IPS DF 6.9 (cell line): ENCODE measurements at regions not wholly inside any gene's neighbourhood (a gene's known extent, or its start where the extent isn't known, plus 50 kb on each side); places are given as distances from the start of the nearest gene placed in this dataset.
"Not testable (repeated sequence)": the region's sequence is repeated elsewhere in the genome, so short reads cannot be mapped to it uniquely, and the experiment has no call there.

Source experiments
- DNase-seq: peaks from one replicate; pipeline ENCODE4 v3.0.0-alpha.2; 2013; ENCODE audit warnings: low read depth, low spot score
- H3K27ac ChIP-seq: one replicate; pipeline ENCODE4 v1.5.1; 2013; ENCODE audit warnings: low read length, control low read depth
- H3K27me3 ChIP-seq: 2 replicates; pipeline ENCODE4 v1.6.1; 2013; ENCODE audit warnings: mild to moderate bottlenecking, low read length; ENCODE audit not compliant: control insufficient read depth, insufficient read depth
- H3K36me3 ChIP-seq: 2 replicates; pipeline ENCODE4 v1.6.1; 2013; ENCODE audit warnings: low read length; ENCODE audit not compliant: control insufficient read depth, insufficient read depth
- H3K4me1 ChIP-seq: 2 replicates; pipeline ENCODE4 v1.6.1; 2013; ENCODE audit warnings: low read length; ENCODE audit not compliant: control insufficient read depth, insufficient read depth
- H3K4me3 ChIP-seq: 2 replicates; pipeline ENCODE4 v1.5.1; 2013; ENCODE audit warnings: mild to moderate bottlenecking, low read length
- H3K9me3 ChIP-seq: 2 replicates; pipeline ENCODE4 v1.6.1; 2013; ENCODE audit warnings: low read length, inconsistent platforms; ENCODE audit not compliant: control insufficient read depth, insufficient read depth
- WGBS: extraction: QIAGEN DNeasy Blood & Tissue Kit; methylation state at CpG from one replicate; pipeline ENCODE4 v1.1.7; 2013; ENCODE audit warnings: mixed read lengths, missing lambda C conversion rate; ENCODE audit not compliant: insufficient read length, insufficient coverage; 5-methylcytosine and 5-hydroxymethylcytosine counted together

GRCh38 chr10:37496061-37496460 is 361.3 kb downstream of the ZNF248 start:
- Histone ChIP-seq H3K27me3 (no peaks in the 10 kb centered on the region), H3K9me3 (peaks cover 1% of the 10 kb centered on the region; the same call in 1 of the 2 replicates), H3K4me3 (no peak overlapping the region), H3K4me1 (no peaks in the 10 kb centered on the region), H3K27ac (no peak overlapping the region), H3K36me3 (no peaks in the 10 kb centered on the region)
- whole genome bisulfite sequencing: no CpG with 5 or more reads among the region's 3 CpGs
- no peak for DNase-seq

- no peak for DNase-seq
These were observed 362.0 kb downstream of the ZNF248 start for GRCh38 chr10:37495415-37495814.

GRCh38 chr10:37493185-37493796 is 364.1 kb downstream of the ZNF248 start:
- not testable (repeated sequence) for H3K27ac ChIP-seq, DNase-seq, H3K4me3 ChIP-seq, H3K4me1 ChIP-seq, H3K27me3 ChIP-seq, H3K36me3 ChIP-seq, H3K9me3 ChIP-seq
- WGBS: no CpG with 5 or more reads among the region's 3 CpGs

More at GRCh38 chr10:37495415-37495814, 362.0 kb downstream of the ZNF248 start:
- H3K4me3 ChIP-seq: no peak overlapping the region
- no peaks in the 10 kb centered on the region for H3K36me3 ChIP-seq
- WGBS: no CpG with 5 or more reads among the region's 1 CpG
- H3K9me3 ChIP-seq: peaks cover 1% of the 10 kb centered on the region; the same call in 1 of the 2 replicates
- no peaks in the 10 kb centered on the region for H3K27me3 ChIP-seq
- no peaks in the 10 kb centered on the region for H3K4me1 ChIP-seq
- H3K27ac ChIP-seq: no peak overlapping the region

GRCh38 chr10:37490266-37490665 is 364.9 kb downstream of the ANKRD30A start:
- no peaks in the 10 kb centered on the region for H3K27me3 ChIP-seq
- H3K27ac ChIP-seq: no peak overlapping the region
- no peak for DNase-seq
- WGBS: no CpG with 5 or more reads among the region's 4 CpGs
- H3K36me3 ChIP-seq: no peaks in the 10 kb centered on the region
- H3K4me3 ChIP-seq: no peak overlapping the region
- H3K4me1 ChIP-seq: no peaks in the 10 kb centered on the region
- peaks cover 1% of the 10 kb centered on the region; the same call in 1 of the 2 replicates for H3K9me3 ChIP-seq

GRCh38 chr10:37489658-37490003 is 364.2 kb downstream of the ANKRD30A start:
- Histone ChIP-seq H3K9me3 (peaks cover 1% of the 10 kb centered on the region; the same call in 1 of the 2 replicates), H3K4me1 (no peaks in the 10 kb centered on the region), H3K4me3 (no peak overlapping the region), H3K27ac (no peak overlapping the region), H3K36me3 (no peaks in the 10 kb centered on the region), H3K27me3 (no peaks in the 10 kb centered on the region)
- WGBS: no CpG with 5 or more reads among the region's 1 CpG
- no peak for DNase-seq

GRCh38 chr10:37488792-37489657 is 363.6 kb downstream of the ANKRD30A start:
- no CpG with 5 or more reads among the region's 10 CpGs for WGBS
- Histone ChIP-seq H3K36me3 (no peaks in the 10 kb centered on the region), H3K4me3 (no peak overlapping the region), H3K4me1 (no peaks in the 10 kb centered on the region), H3K27me3 (no peaks in the 10 kb centered on the region), H3K9me3 (peaks cover 1% of the 10 kb centered on the region; the same call in 1 of the 2 replicates), H3K27ac (no peak overlapping the region)
- DNase-seq: no peak

GRCh38 chr10:37480596-37480995 is 355.2 kb downstream of the ANKRD30A start:
- not testable (repeated sequence) for DNase-seq, H3K4me1 ChIP-seq, H3K36me3 ChIP-seq, H3K4me3 ChIP-seq, H3K27me3 ChIP-seq, H3K27ac ChIP-seq, H3K9me3 ChIP-seq
- no CpG with 5 or more reads among the region's 5 CpGs for WGBS

- no peaks in the 10 kb centered on the region for H3K36me3 ChIP-seq
- no peaks in the 10 kb centered on the region for H3K4me1 ChIP-seq
- H3K4me3 ChIP-seq: no peak overlapping the region
- DNase-seq: no peak
- no peaks in the 10 kb centered on the region for H3K27me3 ChIP-seq
- H3K9me3 ChIP-seq: peaks cover 3% of the 10 kb centered on the region
- no peak overlapping the region for H3K27ac ChIP-seq
- WGBS: no CpG with 5 or more reads among the region's 7 CpGs
These were observed 354.1 kb downstream of the ANKRD30A start for GRCh38 chr10:37479469-37479868.

GRCh38 chr10:37478381-37478780 is 353.0 kb downstream of the ANKRD30A start:
- no peak overlapping the region for H3K4me3 ChIP-seq
- peaks cover 5% of the 10 kb centered on the region for H3K9me3 ChIP-seq
- H3K27ac ChIP-seq: no peak overlapping the region
- WGBS: no CpG with 5 or more reads among the region's 5 CpGs
- no peaks in the 10 kb centered on the region for H3K36me3 ChIP-seq
- H3K27me3 ChIP-seq: no peaks in the 10 kb centered on the region
- no peaks in the 10 kb centered on the region for H3K4me1 ChIP-seq
- DNase-seq: no peak

GRCh38 chr10:37476285-37476684 is 350.9 kb downstream of the ANKRD30A start:
- Histone ChIP-seq H3K9me3 (peaks cover 5% of the 10 kb centered on the region), H3K4me1 (no peaks in the 10 kb centered on the region), H3K4me3 (no peak overlapping the region), H3K36me3 (no peaks in the 10 kb centered on the region), H3K27ac (no peak overlapping the region), H3K27me3 (no peaks in the 10 kb centered on the region)
- WGBS: no CpG with 5 or more reads among the region's 1 CpG
- DNase-seq: no peak
